ENCODE measurements at regions not wholly inside any gene's neighbourhood (a gene's known extent, or its start where the extent isn't known, plus 50 kb on each side); places are given as distances from the start of the nearest gene placed in this dataset.
A peak's percentile ranks its signal among the peaks of the same experiment; 100 is the strongest.

GRCh38 chrX:110432091-110432905, 73.7 kb downstream of the RTL9 start:
- DNase-seq: peak; percentile 80

- no peak for DNase-seq
Observed at GRCh38 chrX:110432906-110433215, 74.2 kb downstream of the RTL9 start.

- DNase-seq: no peak
Observed at GRCh38 chrX:110435196-110435595, 76.5 kb downstream of the RTL9 start.

GRCh38 chrX:110436523-110436922, 77.9 kb downstream of the RTL9 start:
- DNase-seq: no peak

GRCh38 chrX:110437686-110438085, 79.0 kb downstream of the RTL9 start:
- no peak for DNase-seq

GRCh38 chrX:110440016-110440805, 81.6 kb downstream of the RTL9 start:
- no peak for DNase-seq

GRCh38 chrX:110442635-110443034, 84.0 kb downstream of the RTL9 start:
- peak; percentile 39 for DNase-seq

- DNase-seq: no peak
Observed at GRCh38 chrX:110444996-110445395, 86.3 kb downstream of the RTL9 start.

GRCh38 chrX:110448459-110448858, 89.8 kb downstream of the RTL9 start:
- no peak for DNase-seq

- DNase-seq: no peak
Observed at GRCh38 chrX:110449312-110449711, 90.7 kb downstream of the RTL9 start.

- DNase-seq: no peak
Observed at GRCh38 chrX:110450050-110450449, 91.4 kb downstream of the RTL9 start.

GRCh38 chrX:110454336-110454735, 95.7 kb downstream of the RTL9 start:
- no peak for DNase-seq

GRCh38 chrX:110462957-110463356, 104.3 kb downstream of the RTL9 start:
- DNase-seq: no peak

GRCh38 chrX:110466790-110467189, 108.1 kb downstream of the RTL9 start:
- DNase-seq: no peak

GRCh38 chrX:110472265-110472664, 113.6 kb downstream of the RTL9 start:
- DNase-seq: no peak

- DNase-seq: no peak
Observed at GRCh38 chrX:110477593-110478228, 119.1 kb downstream of the RTL9 start.

- peak; percentile 5 for DNase-seq
Observed at GRCh38 chrX:110491846-110492620, 133.4 kb downstream of the RTL9 start.

GRCh38 chrX:110504947-110505346, 146.3 kb downstream of the RTL9 start:
- no peak for DNase-seq

GRCh38 chrX:110509755-110510532, 151.3 kb downstream of the RTL9 start:
- no peak for DNase-seq

GRCh38 chrX:110511238-110511637, 152.6 kb downstream of the RTL9 start:
- DNase-seq: no peak

- no peak for DNase-seq
Observed at GRCh38 chrX:110512341-110512740, 153.7 kb downstream of the RTL9 start.

- no peak for DNase-seq
Observed at GRCh38 chrX:110514509-110514908, 155.9 kb downstream of the RTL9 start.
